Thyroid gland (tissue), 4 donors: ENCODE measurements at regions not wholly inside any gene's neighbourhood (a gene's known extent, or its start where the extent isn't known, plus 50 kb on each side); places are given as distances from the start of the nearest gene placed in this dataset.

Experiments
- POLR2A ChIP-seq, 2 donors: fragments of 450-650 bp; IDR thresholded peaks; one replicate each; pipeline ENCODE4 v1.6.1; 2017; ENCODE audit warnings: antibody characterized with exemption in 2 of 2, mild to moderate bottlenecking in 2 of 2, moderate library complexity in 1 of 2
- TF ChIP-seq, protein P1 (sequence below), 6 experiments: fragments of 200-600 bp in 3 of 6; fragments of 450-650 bp in 3 of 6; sonication (generic) in 3 of 6; IDR thresholded peaks; one replicate each; pipeline ENCODE4 v1.5.1; 2016 to 2019; ENCODE audit warnings: antibody characterized with exemption in 6 of 6, mild to moderate bottlenecking in 2 of 6, inconsistent platforms in 1 of 6, moderate library complexity in 1 of 6

DNA sequence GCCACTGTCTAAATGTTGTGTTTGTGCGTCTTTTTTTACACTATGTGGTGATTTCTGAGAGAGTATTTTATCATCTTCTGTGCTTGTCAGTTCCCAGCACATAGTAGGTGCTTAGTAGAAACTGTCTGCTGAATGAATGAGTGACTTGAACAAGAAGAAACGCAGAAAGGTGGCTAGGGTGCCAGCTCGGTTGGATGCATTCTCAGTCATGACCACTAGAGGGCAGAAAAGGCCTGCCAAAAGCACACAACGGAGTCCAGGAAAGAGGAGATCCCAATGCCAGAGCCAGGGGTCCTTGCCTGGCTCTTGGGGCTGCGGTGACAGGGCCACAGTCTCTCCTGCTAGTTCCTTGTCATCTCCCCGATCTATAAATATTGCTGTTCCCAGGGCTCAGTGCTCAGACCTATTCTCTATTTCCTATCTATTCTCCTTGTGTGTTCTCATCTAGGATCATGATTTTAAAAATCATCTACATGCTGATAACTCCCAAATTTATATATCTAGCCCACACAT, 57.3 kb upstream of the CCL1 start:
- TF ChIP-seq, protein P1, sequence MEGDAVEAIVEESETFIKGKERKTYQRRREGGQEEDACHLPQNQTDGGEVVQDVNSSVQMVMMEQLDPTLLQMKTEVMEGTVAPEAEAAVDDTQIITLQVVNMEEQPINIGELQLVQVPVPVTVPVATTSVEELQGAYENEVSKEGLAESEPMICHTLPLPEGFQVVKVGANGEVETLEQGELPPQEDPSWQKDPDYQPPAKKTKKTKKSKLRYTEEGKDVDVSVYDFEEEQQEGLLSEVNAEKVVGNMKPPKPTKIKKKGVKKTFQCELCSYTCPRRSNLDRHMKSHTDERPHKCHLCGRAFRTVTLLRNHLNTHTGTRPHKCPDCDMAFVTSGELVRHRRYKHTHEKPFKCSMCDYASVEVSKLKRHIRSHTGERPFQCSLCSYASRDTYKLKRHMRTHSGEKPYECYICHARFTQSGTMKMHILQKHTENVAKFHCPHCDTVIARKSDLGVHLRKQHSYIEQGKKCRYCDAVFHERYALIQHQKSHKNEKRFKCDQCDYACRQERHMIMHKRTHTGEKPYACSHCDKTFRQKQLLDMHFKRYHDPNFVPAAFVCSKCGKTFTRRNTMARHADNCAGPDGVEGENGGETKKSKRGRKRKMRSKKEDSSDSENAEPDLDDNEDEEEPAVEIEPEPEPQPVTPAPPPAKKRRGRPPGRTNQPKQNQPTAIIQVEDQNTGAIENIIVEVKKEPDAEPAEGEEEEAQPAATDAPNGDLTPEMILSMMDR (IDR thresholded peaks at IDR 0.05): peak; percentile 70 to 91 (median 83)
- no peak for TF ChIP-seq POLR2A (IDR thresholded peaks at IDR 0.05)
